ENCODE measurements at regions not wholly inside any gene's neighbourhood (a gene's known extent, or its start where the extent isn't known, plus 50 kb on each side); places are given as distances from the start of the nearest gene placed in this dataset.
"Not testable (repeated sequence)": the region's sequence is repeated elsewhere in the genome, so short reads cannot be mapped to it uniquely, and the experiment has no call there.

DNA sequence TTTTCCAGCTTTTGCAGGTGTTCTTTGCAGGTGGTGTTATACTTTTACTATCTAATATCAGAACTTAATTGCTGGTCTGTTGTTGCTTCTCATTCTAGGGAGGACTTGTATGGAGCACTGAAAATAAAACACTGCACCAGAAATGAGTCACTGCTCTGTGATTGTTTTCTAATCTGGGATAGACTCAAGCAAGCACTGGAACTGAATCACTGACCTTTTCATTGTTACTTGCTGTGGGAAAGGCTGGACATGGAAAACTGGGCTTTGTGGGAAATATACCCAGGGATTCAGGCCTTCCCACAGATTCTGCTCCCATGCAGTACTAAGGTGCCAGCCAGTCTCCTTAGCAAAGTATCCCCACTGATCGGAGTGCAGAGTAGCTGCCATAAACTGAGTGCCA lies 470.0 kb upstream of the GCFC2 start:
- H3K9me3 ChIP-seq: peaks cover 0 to 34% (median 3%) of the 10 kb centered on the region in 4 donors
- H3K4me1 ChIP-seq: no peaks in the 10 kb centered on the region
- TF ChIP-seq EP300 (IDR thresholded peaks at IDR 0.05): no peak
- no peak for TF ChIP-seq POLR2A (IDR thresholded peaks at IDR 0.05)
- no peak for TF ChIP-seq CTCF (IDR thresholded peaks at IDR 0.05)
- H3K4me3 ChIP-seq: no peak overlapping the region
- H3K27ac ChIP-seq: no peak overlapping the region
- H3K27me3 ChIP-seq: no peaks in the 10 kb centered on the region
- DNase-seq (ENCODE audit: low spot score in 2 of 2): no peak
- WGBS, 2 donors: 82 to 91% methylated on average over 1 of the region's 1 CpG
- no peaks in the 10 kb centered on the region for H3K36me3 ChIP-seq

DNA sequence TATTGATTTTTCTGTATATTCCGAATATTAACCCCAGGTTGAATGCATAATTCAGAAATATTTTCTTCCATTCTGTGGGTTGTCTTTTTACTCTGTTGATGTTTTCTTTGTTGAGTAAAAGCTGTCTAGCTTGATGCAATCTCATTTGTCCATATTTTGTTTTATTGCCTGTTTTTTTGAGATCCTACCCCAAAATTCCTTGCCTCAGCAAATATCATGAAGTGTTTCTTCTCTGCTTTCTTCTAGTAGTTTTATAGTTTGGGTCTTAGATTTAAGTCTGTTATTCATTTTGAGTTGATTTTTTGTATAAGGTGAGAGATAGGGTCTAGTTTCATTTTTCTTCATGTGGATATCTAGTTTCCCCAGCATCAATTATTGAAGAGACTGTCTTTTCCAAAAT lies 467.9 kb upstream of the GCFC2 start:
- no peak overlapping the region for H3K4me3 ChIP-seq
- no peak for DNase-seq (ENCODE audit: low spot score in 2 of 2)
- H3K4me1 ChIP-seq: no peaks in the 10 kb centered on the region
- peaks cover 0 to 39% (median 3%) of the 10 kb centered on the region in 4 donors for H3K9me3 ChIP-seq
- no peaks in the 10 kb centered on the region for H3K27me3 ChIP-seq
- H3K36me3 ChIP-seq: no peaks in the 10 kb centered on the region
- WGBS, 2 donors: 92 to 96% methylated on average over 1 of the region's 1 CpG
- no peak for TF ChIP-seq EP300 (IDR thresholded peaks at IDR 0.05)
- TF ChIP-seq CTCF (IDR thresholded peaks at IDR 0.05): no peak
- TF ChIP-seq POLR2A (IDR thresholded peaks at IDR 0.05): no peak
- no peak overlapping the region for H3K27ac ChIP-seq

DNA sequence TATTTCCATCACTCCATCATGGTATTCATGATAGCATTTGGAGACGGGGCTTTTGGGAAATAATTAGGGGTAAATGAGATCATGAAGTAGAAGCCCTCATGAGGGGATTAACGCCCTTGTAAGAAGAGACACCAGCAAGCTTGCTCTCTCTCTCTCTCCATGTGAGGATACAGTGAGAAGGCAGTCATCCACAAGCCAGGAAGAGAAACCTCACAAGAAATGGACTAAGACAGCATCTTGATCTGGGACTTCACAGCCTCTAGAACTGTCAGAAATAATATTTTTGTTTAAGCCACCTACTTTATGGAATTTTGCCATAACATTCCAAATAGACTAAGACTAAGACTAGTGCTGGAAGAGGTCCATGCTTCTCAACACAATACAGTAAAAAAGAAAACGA lies 464.6 kb upstream of the GCFC2 start:
- no peak for DNase-seq (ENCODE audit: low spot score in 2 of 2)
- WGBS, 2 donors: 72 to 80% methylated on average over 3 of the region's 3 CpGs
- H3K27me3 ChIP-seq: no peaks in the 10 kb centered on the region
- TF ChIP-seq EP300 (IDR thresholded peaks at IDR 0.05): no peak
- H3K4me1 ChIP-seq: no peaks in the 10 kb centered on the region
- H3K4me3 ChIP-seq: no peak overlapping the region
- no peak overlapping the region for H3K27ac ChIP-seq
- H3K36me3 ChIP-seq: no peaks in the 10 kb centered on the region
- peaks cover 0 to 34% (median 3%) of the 10 kb centered on the region in 4 donors for H3K9me3 ChIP-seq

DNA sequence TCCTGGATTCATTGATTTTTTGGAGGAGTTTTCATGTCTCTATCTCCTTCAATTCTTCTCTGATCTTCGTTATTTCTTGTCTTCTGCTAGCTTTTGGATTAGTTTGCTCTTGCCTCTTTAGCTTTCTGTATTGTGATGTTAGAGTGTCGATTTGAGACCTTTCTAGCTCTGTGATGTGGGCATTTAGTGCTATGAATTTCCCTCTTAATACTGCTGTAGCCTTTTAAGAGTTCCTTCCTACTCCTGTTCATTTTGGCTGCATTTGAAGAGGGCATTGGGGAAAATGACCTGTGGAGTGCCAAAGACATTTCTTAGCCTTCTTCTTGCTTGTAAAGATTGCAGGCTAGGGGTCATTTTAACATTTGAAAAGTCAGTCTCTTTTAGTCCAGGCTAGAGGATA lies 463.8 kb upstream of the GCFC2 start:
- no peaks in the 10 kb centered on the region for H3K36me3 ChIP-seq
- peaks cover 0 to 26% (median 3%) of the 10 kb centered on the region in 4 donors for H3K9me3 ChIP-seq
- DNase-seq (ENCODE audit: low spot score in 2 of 2): no peak
- no peak overlapping the region for H3K4me3 ChIP-seq
- no peaks in the 10 kb centered on the region for H3K27me3 ChIP-seq
- H3K27ac ChIP-seq: no peak overlapping the region
- 65 to 71% methylated on average over 2 of the region's 2 CpGs for WGBS, 2 donors
- H3K4me1 ChIP-seq: no peaks in the 10 kb centered on the region
- TF ChIP-seq CTCF (IDR thresholded peaks at IDR 0.05) (no peak), EP300 (IDR thresholded peaks at IDR 0.05) (no peak), POLR2A (IDR thresholded peaks at IDR 0.05) (no peak)

DNA sequence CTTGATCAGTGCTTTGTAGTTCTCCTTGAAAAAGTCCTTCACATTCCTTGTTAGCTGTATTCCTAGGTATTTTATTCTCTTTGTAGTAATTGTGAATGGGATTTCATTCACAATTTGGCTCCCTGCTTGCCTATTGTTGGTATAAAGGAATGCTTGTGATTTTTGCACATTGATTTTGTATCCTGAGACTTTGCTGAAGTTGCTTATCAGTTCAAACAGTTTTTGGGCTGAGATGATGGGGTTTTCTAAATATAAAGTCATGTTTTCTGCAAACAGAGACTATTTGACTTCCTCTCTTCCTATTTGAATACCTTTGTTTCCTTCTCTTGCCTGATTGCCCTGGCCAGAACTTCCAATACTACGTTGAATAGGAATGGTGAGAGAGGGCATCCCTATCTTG lies 462.5 kb upstream of the GCFC2 start:
- H3K4me1 ChIP-seq; H3K27me3 ChIP-seq; H3K4me3 ChIP-seq; H3K36me3 ChIP-seq; H3K27ac ChIP-seq; DNase-seq (ENCODE audit: low spot score in 2 of 2): not testable (repeated sequence)
- H3K9me3 ChIP-seq: peaks cover 0 to 19% (median 0%) of the 10 kb centered on the region in 4 donors
- WGBS, 2 donors: 0% methylated on average over 1 of the region's 1 CpG

DNA sequence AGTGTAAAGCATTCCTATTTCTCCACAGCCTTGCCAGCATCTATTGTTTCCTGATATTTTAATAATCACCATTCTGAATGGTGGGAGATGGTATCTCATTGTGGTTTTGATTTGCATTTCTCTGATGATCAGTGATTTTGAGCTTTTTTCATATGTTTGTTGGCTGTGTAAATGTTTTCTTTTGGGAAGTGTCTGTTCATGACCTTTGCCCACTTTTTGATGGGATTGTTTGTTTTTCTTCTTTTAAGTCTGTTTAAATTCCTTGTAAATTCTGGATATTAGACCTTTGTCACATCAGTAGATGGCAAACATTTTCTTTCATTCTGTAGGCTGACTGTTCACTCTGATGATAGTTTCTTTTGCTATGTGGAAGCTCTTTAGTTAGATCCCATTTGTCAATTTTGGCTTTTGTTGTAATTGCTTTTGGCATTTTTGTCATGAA lies 461.5 kb upstream of the GCFC2 start:
- not testable (repeated sequence) for H3K4me1 ChIP-seq; H3K27me3 ChIP-seq; DNase-seq (ENCODE audit: low spot score in 2 of 2); H3K4me3 ChIP-seq; H3K27ac ChIP-seq; H3K36me3 ChIP-seq
- H3K9me3 ChIP-seq: peaks cover 0 to 16% (median 0%) of the 10 kb centered on the region in 4 donors

- Histone ChIP-seq H3K27ac (no peak overlapping the region), H3K36me3 (no peaks in the 10 kb centered on the region), H3K4me3 (no peak overlapping the region), H3K9me3 (peaks cover 0 to 10% (median 0%) of the 10 kb centered on the region in 4 donors), H3K4me1 (no peaks in the 10 kb centered on the region), H3K27me3 (no peaks in the 10 kb centered on the region)
- WGBS, 2 donors: 66 to 68% methylated on average over 2 of the region's 2 CpGs
- no peak for DNase-seq (ENCODE audit: low spot score in 2 of 2)
- no peak for TF ChIP-seq POLR2A (IDR thresholded peaks at IDR 0.05)
- no peak for TF ChIP-seq EP300 (IDR thresholded peaks at IDR 0.05)
- TF ChIP-seq CTCF (IDR thresholded peaks at IDR 0.05): no peak
These were observed 460.1 kb upstream of the GCFC2 start for GRCh38 chr2:76170856-76171255.
